GM23338 (cell line): ENCODE measurements at regions not wholly inside any gene's neighbourhood (a gene's known extent, or its start where the extent isn't known, plus 50 kb on each side); places are given as distances from the start of the nearest gene placed in this dataset.

Source experiments
- CREB1 ChIP-seq: fragments of 250-450 bp; sonication (Bioruptor Pico); IDR thresholded peaks from 2 replicates; pipeline ENCODE4 v1.5.0; 2020; ENCODE audit warnings: low read depth, mild to moderate bottlenecking, moderate library complexity
- EZH2 ChIP-seq: fragments of 200-600 bp; sonication (generic); IDR thresholded peaks from one replicate; pipeline ENCODE4 v1.8.0; 2017; ENCODE audit warnings: antibody characterized with exemption, mild to moderate bottlenecking, low read depth; ENCODE audit not compliant: unreplicated experiment
- EZH2phosphoT487 ChIP-seq: fragments of 200-600 bp; sonication (generic); IDR thresholded peaks from one replicate; pipeline ENCODE4 v1.8.1; 2018; ENCODE audit warnings: antibody characterized with exemption; ENCODE audit not compliant: unreplicated experiment
- JUNB ChIP-seq: IDR thresholded peaks from one replicate; pipeline ENCODE4 v1.6.1; 2016; ENCODE audit warnings: antibody characterized with exemption; ENCODE audit not compliant: unreplicated experiment
- NANOG ChIP-seq: IDR thresholded peaks from 2 replicates; pipeline ENCODE4 v1.6.1; 2016; ENCODE audit warnings: antibody characterized with exemption, borderline replicate concordance
- POLR2AphosphoS5 ChIP-seq: IDR thresholded peaks from 2 replicates; pipeline ENCODE4 v1.6.1; 2016; ENCODE audit warnings: antibody characterized with exemption, low read depth
- STAT1 ChIP-seq: IDR thresholded peaks from one replicate; pipeline ENCODE4 v1.6.1; 2016; ENCODE audit warnings: antibody characterized with exemption; ENCODE audit not compliant: unreplicated experiment
- ZNF114 ChIP-seq: fragments of 250-450 bp; sonication (Bioruptor Pico); IDR thresholded peaks from 2 replicates; pipeline ENCODE4 v1.5.0; 2020; ENCODE audit warnings: mild to moderate bottlenecking, moderate library complexity
- ZNF331 ChIP-seq: fragments of 250-450 bp; sonication (Bioruptor Pico); IDR thresholded peaks from 2 replicates; pipeline ENCODE4 v1.5.0; 2020; ENCODE audit warnings: low read depth, mild to moderate bottlenecking, moderate library complexity
- TF ChIP-seq, protein P1 (sequence below), 2 experiments: fragments of 200-600 bp in 1 of 2; sonication (generic) in 1 of 2; conservative IDR thresholded peaks; 2 replicates each; pipeline versions ENCODE4 v1.5.1 to v1.6.1; 2016 to 2017; ENCODE audit warnings: antibody characterized with exemption in 2 of 2, low read depth in 2 of 2, mild to moderate bottlenecking in 2 of 2, moderate library complexity in 1 of 2
- TF ChIP-seq, protein P2 (sequence below): IDR thresholded peaks from one replicate; pipeline ENCODE4 v1.6.1; 2018; ENCODE audit warnings: antibody characterized with exemption; ENCODE audit not compliant: unreplicated experiment
- TF ChIP-seq, protein P3 (sequence below): IDR thresholded peaks from 2 replicates; pipeline ENCODE4 v1.6.1; 2016; ENCODE audit warnings: antibody characterized with exemption

DNA sequence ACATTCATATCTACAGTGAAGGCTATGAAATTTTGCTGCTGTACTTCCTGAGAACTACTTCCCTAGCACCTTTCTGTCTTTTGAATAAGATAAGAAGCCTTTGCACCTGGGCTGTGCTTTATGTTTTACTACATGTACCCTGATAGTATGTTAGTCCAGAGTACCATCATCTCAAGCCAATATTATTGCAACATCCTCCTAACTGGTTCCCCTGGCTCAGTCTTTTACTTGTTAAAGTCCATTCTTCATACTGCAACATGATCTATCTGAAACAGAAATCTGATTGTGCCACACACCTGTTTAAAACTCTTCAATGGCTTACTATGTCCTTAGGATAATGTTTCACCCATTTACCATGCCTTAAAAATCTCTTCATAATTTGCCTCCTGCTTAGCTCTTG is 102.3 kb downstream of the AGTR2 start:
- TF ChIP-seq, protein P1, sequence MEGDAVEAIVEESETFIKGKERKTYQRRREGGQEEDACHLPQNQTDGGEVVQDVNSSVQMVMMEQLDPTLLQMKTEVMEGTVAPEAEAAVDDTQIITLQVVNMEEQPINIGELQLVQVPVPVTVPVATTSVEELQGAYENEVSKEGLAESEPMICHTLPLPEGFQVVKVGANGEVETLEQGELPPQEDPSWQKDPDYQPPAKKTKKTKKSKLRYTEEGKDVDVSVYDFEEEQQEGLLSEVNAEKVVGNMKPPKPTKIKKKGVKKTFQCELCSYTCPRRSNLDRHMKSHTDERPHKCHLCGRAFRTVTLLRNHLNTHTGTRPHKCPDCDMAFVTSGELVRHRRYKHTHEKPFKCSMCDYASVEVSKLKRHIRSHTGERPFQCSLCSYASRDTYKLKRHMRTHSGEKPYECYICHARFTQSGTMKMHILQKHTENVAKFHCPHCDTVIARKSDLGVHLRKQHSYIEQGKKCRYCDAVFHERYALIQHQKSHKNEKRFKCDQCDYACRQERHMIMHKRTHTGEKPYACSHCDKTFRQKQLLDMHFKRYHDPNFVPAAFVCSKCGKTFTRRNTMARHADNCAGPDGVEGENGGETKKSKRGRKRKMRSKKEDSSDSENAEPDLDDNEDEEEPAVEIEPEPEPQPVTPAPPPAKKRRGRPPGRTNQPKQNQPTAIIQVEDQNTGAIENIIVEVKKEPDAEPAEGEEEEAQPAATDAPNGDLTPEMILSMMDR (conservative IDR thresholded peaks at IDR 0.05; ENCODE audit: low read depth in 2 of 2): no peak
- TF ChIP-seq POLR2AphosphoS5 (no peak), EZH2 (no peak), NANOG (no peak), CREB1 (CRISPR knock-in tag) (no peak), EZH2phosphoT487 (no peak), JUNB (no peak), STAT1 (no peak), ZNF114 (no peak), ZNF331 (no peak)
- TF ChIP-seq, protein P2, sequence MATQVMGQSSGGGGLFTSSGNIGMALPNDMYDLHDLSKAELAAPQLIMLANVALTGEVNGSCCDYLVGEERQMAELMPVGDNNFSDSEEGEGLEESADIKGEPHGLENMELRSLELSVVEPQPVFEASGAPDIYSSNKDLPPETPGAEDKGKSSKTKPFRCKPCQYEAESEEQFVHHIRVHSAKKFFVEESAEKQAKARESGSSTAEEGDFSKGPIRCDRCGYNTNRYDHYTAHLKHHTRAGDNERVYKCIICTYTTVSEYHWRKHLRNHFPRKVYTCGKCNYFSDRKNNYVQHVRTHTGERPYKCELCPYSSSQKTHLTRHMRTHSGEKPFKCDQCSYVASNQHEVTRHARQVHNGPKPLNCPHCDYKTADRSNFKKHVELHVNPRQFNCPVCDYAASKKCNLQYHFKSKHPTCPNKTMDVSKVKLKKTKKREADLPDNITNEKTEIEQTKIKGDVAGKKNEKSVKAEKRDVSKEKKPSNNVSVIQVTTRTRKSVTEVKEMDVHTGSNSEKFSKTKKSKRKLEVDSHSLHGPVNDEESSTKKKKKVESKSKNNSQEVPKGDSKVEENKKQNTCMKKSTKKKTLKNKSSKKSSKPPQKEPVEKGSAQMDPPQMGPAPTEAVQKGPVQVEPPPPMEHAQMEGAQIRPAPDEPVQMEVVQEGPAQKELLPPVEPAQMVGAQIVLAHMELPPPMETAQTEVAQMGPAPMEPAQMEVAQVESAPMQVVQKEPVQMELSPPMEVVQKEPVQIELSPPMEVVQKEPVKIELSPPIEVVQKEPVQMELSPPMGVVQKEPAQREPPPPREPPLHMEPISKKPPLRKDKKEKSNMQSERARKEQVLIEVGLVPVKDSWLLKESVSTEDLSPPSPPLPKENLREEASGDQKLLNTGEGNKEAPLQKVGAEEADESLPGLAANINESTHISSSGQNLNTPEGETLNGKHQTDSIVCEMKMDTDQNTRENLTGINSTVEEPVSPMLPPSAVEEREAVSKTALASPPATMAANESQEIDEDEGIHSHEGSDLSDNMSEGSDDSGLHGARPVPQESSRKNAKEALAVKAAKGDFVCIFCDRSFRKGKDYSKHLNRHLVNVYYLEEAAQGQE: no peak
- TF ChIP-seq, protein P3, sequence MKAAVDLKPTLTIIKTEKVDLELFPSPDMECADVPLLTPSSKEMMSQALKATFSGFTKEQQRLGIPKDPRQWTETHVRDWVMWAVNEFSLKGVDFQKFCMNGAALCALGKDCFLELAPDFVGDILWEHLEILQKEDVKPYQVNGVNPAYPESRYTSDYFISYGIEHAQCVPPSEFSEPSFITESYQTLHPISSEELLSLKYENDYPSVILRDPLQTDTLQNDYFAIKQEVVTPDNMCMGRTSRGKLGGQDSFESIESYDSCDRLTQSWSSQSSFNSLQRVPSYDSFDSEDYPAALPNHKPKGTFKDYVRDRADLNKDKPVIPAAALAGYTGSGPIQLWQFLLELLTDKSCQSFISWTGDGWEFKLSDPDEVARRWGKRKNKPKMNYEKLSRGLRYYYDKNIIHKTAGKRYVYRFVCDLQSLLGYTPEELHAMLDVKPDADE: no peak
